Mammary epithelial cell (primary cell): ENCODE measurements at regions not wholly inside any gene's neighbourhood (a gene's known extent, or its start where the extent isn't known, plus 50 kb on each side); places are given as distances from the start of the nearest gene placed in this dataset.

Experiments
- CTCF ChIP-seq, 2 donors: IDR thresholded peaks in 1 of 2; conservative IDR thresholded peaks in 1 of 2; 2 replicates each; pipeline ENCODE4 v1.5.1; 2011 to 2012; ENCODE audit warnings: inconsistent platforms in 2 of 2, low read length in 2 of 2, mild to moderate bottlenecking in 2 of 2, control low read depth in 1 of 2, low read depth in 1 of 2; ENCODE audit not compliant: insufficient read depth in 1 of 2; ENCODE audit errors: extremely low read depth in 1 of 2
- EZH2 ChIP-seq: IDR thresholded peaks from 2 replicates; pipeline ENCODE4 v1.6.1; 2012; ENCODE audit warnings: low read length, inconsistent platforms, borderline replicate concordance

GRCh38 chr7:113784956-113785355 is 133.9 kb downstream of the PPP1R3A start:
- no peak for TF ChIP-seq CTCF (conservative IDR thresholded peaks at IDR 0.05 in 1 of 2, IDR thresholded peaks at IDR 0.05 in 1 of 2; ENCODE audit: extremely low read depth in 1 of 2, insufficient read depth in 1 of 2, low read depth in 1 of 2, low read length in 2 of 2)
- no peak for TF ChIP-seq EZH2
